ENCODE measurements at regions not wholly inside any gene's neighbourhood (a gene's known extent, or its start where the extent isn't known, plus 50 kb on each side); places are given as distances from the start of the nearest gene placed in this dataset.

GRCh38 chr9:95736891-95737522, 138.5 kb upstream of the ERCC6L2 start:
- no peak for TF ChIP-seq CTCF (IDR thresholded peaks at IDR 0.05 in 2 of 3, conservative IDR thresholded peaks at IDR 0.05 in 1 of 3; ENCODE audit: control insufficient read depth in 2 of 3, extremely low read depth in 1 of 3, insufficient read depth in 1 of 3, low read depth in 3 of 3, low read length in 3 of 3)
- TF ChIP-seq EZH2 (IDR thresholded peaks at IDR 0.05; ENCODE audit: borderline replicate concordance, control insufficient read depth, low read depth, low read length), result no peak
- no peak for TF ChIP-seq SP1 (IDR thresholded peaks at IDR 0.05; ENCODE audit: low read depth, low read length)
- no peak for TF ChIP-seq BHLHE40 (IDR thresholded peaks at IDR 0.05; ENCODE audit: borderline replicate concordance in 1 of 2, low read depth in 2 of 2, low read length in 1 of 2)
- TF ChIP-seq POLR2A (IDR thresholded peaks at IDR 0.05; ENCODE audit: low read depth, low read length), result no peak
- TF ChIP-seq GABPA (IDR thresholded peaks at IDR 0.05; ENCODE audit: low read depth), result no peak
- TF ChIP-seq ATF2 (IDR thresholded peaks at IDR 0.05; ENCODE audit: low read length), result no peak
- TF ChIP-seq EP300 (IDR thresholded peaks at IDR 0.05; ENCODE audit: borderline replicate concordance in 1 of 2, control insufficient read depth in 1 of 2, low read depth in 2 of 2, low read length in 2 of 2), result no peak
- TF ChIP-seq, protein P1, sequence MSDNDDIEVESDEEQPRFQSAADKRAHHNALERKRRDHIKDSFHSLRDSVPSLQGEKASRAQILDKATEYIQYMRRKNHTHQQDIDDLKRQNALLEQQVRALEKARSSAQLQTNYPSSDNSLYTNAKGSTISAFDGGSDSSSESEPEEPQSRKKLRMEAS (IDR thresholded peaks at IDR 0.05; ENCODE audit: low read depth, low read length), result no peak
- TF ChIP-seq CUX1 (IDR thresholded peaks at IDR 0.05; ENCODE audit: insufficient replicate concordance, low read depth, low read length), result no peak
- TF ChIP-seq JUND (IDR thresholded peaks at IDR 0.05; ENCODE audit: low read depth, low read length), result no peak
